ENCODE measurements at regions not wholly inside any gene's neighbourhood (a gene's known extent, or its start where the extent isn't known, plus 50 kb on each side); places are given as distances from the start of the nearest gene placed in this dataset.
"Not testable (repeated sequence)": the region's sequence is repeated elsewhere in the genome, so short reads cannot be mapped to it uniquely, and the experiment has no call there.

- no peak for DNase-seq (ENCODE audit: low read depth)
Observed at GRCh38 chr9:78383130-78383529, 86.2 kb downstream of the PSAT1 start.

GRCh38 chr9:78386348-78386747 lies 89.4 kb downstream of the PSAT1 start:
- DNase-seq (ENCODE audit: low read depth) = no peak

GRCh38 chr9:78386773-78387172 lies 89.8 kb downstream of the PSAT1 start:
- DNase-seq (ENCODE audit: low read depth) = no peak

GRCh38 chr9:78393340-78393739 lies 96.4 kb downstream of the PSAT1 start:
- DNase-seq (ENCODE audit: low read depth) = no peak

GRCh38 chr9:78393932-78394331 lies 97.0 kb downstream of the PSAT1 start:
- DNase-seq (ENCODE audit: low read depth) = no peak

- no peak for DNase-seq (ENCODE audit: low read depth)
Observed at GRCh38 chr9:78396087-78396486, 99.2 kb downstream of the PSAT1 start.

- DNase-seq (ENCODE audit: low read depth) = no peak
Observed at GRCh38 chr9:78397045-78397444, 100.1 kb downstream of the PSAT1 start.

- no peak for DNase-seq (ENCODE audit: low read depth)
Observed at GRCh38 chr9:78397454-78397853, 100.5 kb downstream of the PSAT1 start.

- no peak for DNase-seq (ENCODE audit: low read depth)
Observed at GRCh38 chr9:78399153-78399552, 102.2 kb downstream of the PSAT1 start.

- DNase-seq (ENCODE audit: low read depth) = no peak
Observed at GRCh38 chr9:78400496-78400895, 103.6 kb downstream of the PSAT1 start.

GRCh38 chr9:78405461-78405860 lies 108.5 kb downstream of the PSAT1 start:
- no peak for DNase-seq (ENCODE audit: low read depth)

- no peak for DNase-seq (ENCODE audit: low read depth)
Observed at GRCh38 chr9:78406146-78406545, 109.2 kb downstream of the PSAT1 start.

- DNase-seq (ENCODE audit: low read depth) = no peak
Observed at GRCh38 chr9:78406933-78407332, 110.0 kb downstream of the PSAT1 start.

- no peak for DNase-seq (ENCODE audit: low read depth)
Observed at GRCh38 chr9:78407636-78408312, 110.8 kb downstream of the PSAT1 start.

GRCh38 chr9:78408388-78408787 lies 111.5 kb downstream of the PSAT1 start:
- no peak for DNase-seq (ENCODE audit: low read depth)

- DNase-seq (ENCODE audit: low read depth) = not testable (repeated sequence)
Observed at GRCh38 chr9:78409928-78410510, 113.1 kb downstream of the PSAT1 start.

GRCh38 chr9:78422309-78422708 lies 125.4 kb downstream of the PSAT1 start:
- no peak for DNase-seq (ENCODE audit: low read depth)

- DNase-seq (ENCODE audit: low read depth) = no peak
Observed at GRCh38 chr9:78424299-78424698, 127.4 kb downstream of the PSAT1 start.

- no peak for DNase-seq (ENCODE audit: low read depth)
Observed at GRCh38 chr9:78428640-78429039, 131.7 kb downstream of the PSAT1 start.

- DNase-seq (ENCODE audit: low read depth) = no peak
Observed at GRCh38 chr9:78430387-78430786, 133.5 kb downstream of the PSAT1 start.

- DNase-seq (ENCODE audit: low read depth) = not testable (repeated sequence)
Observed at GRCh38 chr9:78431039-78431438, 134.1 kb downstream of the PSAT1 start.

GRCh38 chr9:78436873-78437272 lies 139.9 kb downstream of the PSAT1 start:
- no peak for DNase-seq (ENCODE audit: low read depth)

- no peak for DNase-seq (ENCODE audit: low read depth)
Observed at GRCh38 chr9:78437296-78437695, 140.4 kb downstream of the PSAT1 start.

- DNase-seq (ENCODE audit: low read depth) = no peak
Observed at GRCh38 chr9:78437806-78438205, 140.9 kb downstream of the PSAT1 start.

All from activated T-cell treated with anti-CD3 and anti-CD28 coated beads for 1 hour (primary cell).